Ectodermal cell (in vitro differentiated cells): ENCODE measurements at regions not wholly inside any gene's neighbourhood (a gene's known extent, or its start where the extent isn't known, plus 50 kb on each side); places are given as distances from the start of the nearest gene placed in this dataset.

Experiments used
- H3K27ac ChIP-seq: 2 replicates; pipeline ENCODE4 v1.7.0; 2013; ENCODE audit warnings: mild to moderate bottlenecking, low read depth, low read length; ENCODE audit not compliant: insufficient read depth, poor library complexity, severe bottlenecking
- H3K27me3 ChIP-seq: 2 replicates; pipeline ENCODE4 v1.7.0; 2013; ENCODE audit warnings: mild to moderate bottlenecking, low read length; ENCODE audit not compliant: insufficient read depth, control insufficient read depth, poor library complexity, severe bottlenecking
- H3K36me3 ChIP-seq: one replicate; pipeline ENCODE4 v1.7.0; 2013; ENCODE audit warnings: low read length; ENCODE audit not compliant: control insufficient read depth, insufficient read depth
- H3K4me1 ChIP-seq: one replicate; pipeline ENCODE4 v1.7.0; 2013; ENCODE audit warnings: low read length; ENCODE audit not compliant: control insufficient read depth, insufficient read depth
- H3K4me3 ChIP-seq: 2 replicates; pipeline ENCODE4 v1.7.0; 2013; ENCODE audit warnings: low read depth, low read length, control low read depth; ENCODE audit not compliant: insufficient read depth
- H3K9me3 ChIP-seq: 2 replicates; pipeline ENCODE4 v1.7.0; 2013; ENCODE audit warnings: mild to moderate bottlenecking, low read length, moderate library complexity; ENCODE audit not compliant: control insufficient read depth
- WGBS, 2 experiments: methylation state at CpG; one replicate each; pipeline ENCODE4 v1.1.7; 2013; ENCODE audit warnings: missing lambda C conversion rate in 2 of 2; 5-methylcytosine and 5-hydroxymethylcytosine counted together

- no peak overlapping the region for H3K4me3 ChIP-seq
- H3K36me3 ChIP-seq: no peaks in the 10 kb centered on the region
- 89% methylated on average over 1 of the region's 1 CpG for WGBS, 2 experiments
- H3K27me3 ChIP-seq: no peaks in the 10 kb centered on the region
- H3K27ac ChIP-seq: no peak overlapping the region
- no peaks in the 10 kb centered on the region for H3K4me1 ChIP-seq
- no peaks in the 10 kb centered on the region for H3K9me3 ChIP-seq
Observed at GRCh38 chr2:21515903-21516302, 392.1 kb downstream of the TDRD15 start.

GRCh38 chr2:21519412-21519811 lies 395.6 kb downstream of the TDRD15 start:
- H3K27ac ChIP-seq: no peak overlapping the region
- no peak overlapping the region for H3K4me3 ChIP-seq
- no peaks in the 10 kb centered on the region for H3K4me1 ChIP-seq
- 88 to 94% methylated on average over 1 of the region's 1 CpG for WGBS, 2 experiments
- H3K27me3 ChIP-seq: no peaks in the 10 kb centered on the region
- H3K9me3 ChIP-seq: no peaks in the 10 kb centered on the region
- no peaks in the 10 kb centered on the region for H3K36me3 ChIP-seq

GRCh38 chr2:21519821-21520220 lies 396.1 kb downstream of the TDRD15 start:
- no peaks in the 10 kb centered on the region for H3K27me3 ChIP-seq
- no peaks in the 10 kb centered on the region for H3K4me1 ChIP-seq
- WGBS, 2 experiments: 92 to 96% methylated on average over 4 of the region's 4 CpGs
- no peaks in the 10 kb centered on the region for H3K9me3 ChIP-seq
- no peaks in the 10 kb centered on the region for H3K36me3 ChIP-seq
- no peak overlapping the region for H3K4me3 ChIP-seq
- H3K27ac ChIP-seq: no peak overlapping the region

GRCh38 chr2:21535826-21536225 lies 412.1 kb downstream of the TDRD15 start:
- 71% methylated on average over 4 of the region's 4 CpGs for WGBS, 2 experiments
- Histone ChIP-seq H3K9me3 (no peaks in the 10 kb centered on the region), H3K4me1 (no peaks in the 10 kb centered on the region), H3K27me3 (no peaks in the 10 kb centered on the region), H3K4me3 (no peak overlapping the region), H3K36me3 (no peaks in the 10 kb centered on the region), H3K27ac (no peak overlapping the region)

- Histone ChIP-seq H3K9me3 (no peaks in the 10 kb centered on the region), H3K36me3 (no peaks in the 10 kb centered on the region), H3K27ac (no peak overlapping the region), H3K4me3 (no peak overlapping the region), H3K27me3 (no peaks in the 10 kb centered on the region), H3K4me1 (no peaks in the 10 kb centered on the region)
- WGBS, 2 experiments: 87 to 96% methylated on average over 2 of the region's 2 CpGs
Observed at GRCh38 chr2:21539685-21540084, 415.9 kb downstream of the TDRD15 start.

- Histone ChIP-seq H3K4me1 (no peaks in the 10 kb centered on the region), H3K27ac (no peak overlapping the region), H3K36me3 (no peaks in the 10 kb centered on the region), H3K9me3 (no peaks in the 10 kb centered on the region), H3K27me3 (no peaks in the 10 kb centered on the region), H3K4me3 (no peak overlapping the region)
- WGBS, 2 experiments: 91 to 100% methylated on average over 2 of the region's 2 CpGs
Observed at GRCh38 chr2:21543630-21544029, 419.9 kb downstream of the TDRD15 start.

- no peaks in the 10 kb centered on the region for H3K4me1 ChIP-seq
- 90 to 93% methylated on average over 2 to 3 of the region's 3 CpGs for WGBS, 2 experiments
- no peaks in the 10 kb centered on the region for H3K36me3 ChIP-seq
- no peak overlapping the region for H3K27ac ChIP-seq
- H3K27me3 ChIP-seq: no peaks in the 10 kb centered on the region
- H3K9me3 ChIP-seq: no peaks in the 10 kb centered on the region
- no peak overlapping the region for H3K4me3 ChIP-seq
Observed at GRCh38 chr2:21544392-21544791, 420.6 kb downstream of the TDRD15 start.

GRCh38 chr2:21552981-21553380 lies 429.2 kb downstream of the TDRD15 start:
- H3K4me3 ChIP-seq: no peak overlapping the region
- no peak overlapping the region for H3K27ac ChIP-seq
- H3K4me1 ChIP-seq: no peaks in the 10 kb centered on the region
- H3K9me3 ChIP-seq: no peaks in the 10 kb centered on the region
- no peaks in the 10 kb centered on the region for H3K36me3 ChIP-seq
- H3K27me3 ChIP-seq: no peaks in the 10 kb centered on the region

- Histone ChIP-seq H3K27ac (no peak overlapping the region), H3K36me3 (no peaks in the 10 kb centered on the region), H3K4me1 (no peaks in the 10 kb centered on the region), H3K4me3 (no peak overlapping the region), H3K9me3 (no peaks in the 10 kb centered on the region), H3K27me3 (no peaks in the 10 kb centered on the region)
- WGBS, 2 experiments: 94 to 98% methylated on average over 3 to 4 of the region's 4 CpGs
Observed at GRCh38 chr2:21559351-21559750, 435.6 kb downstream of the TDRD15 start.

GRCh38 chr2:21561965-21562364 lies 438.2 kb downstream of the TDRD15 start:
- no peaks in the 10 kb centered on the region for H3K27me3 ChIP-seq
- no peaks in the 10 kb centered on the region for H3K4me1 ChIP-seq
- no peak overlapping the region for H3K4me3 ChIP-seq
- H3K27ac ChIP-seq: no peak overlapping the region
- no CpG with 5 or more reads among the region's 1 CpG for WGBS, 2 experiments
- H3K9me3 ChIP-seq: no peaks in the 10 kb centered on the region
- H3K36me3 ChIP-seq: no peaks in the 10 kb centered on the region

- Histone ChIP-seq H3K27ac (no peak overlapping the region), H3K4me3 (no peak overlapping the region), H3K9me3 (no peaks in the 10 kb centered on the region), H3K27me3 (no peaks in the 10 kb centered on the region), H3K36me3 (no peaks in the 10 kb centered on the region), H3K4me1 (no peaks in the 10 kb centered on the region)
- 88 to 97% methylated on average over 5 of the region's 5 CpGs for WGBS, 2 experiments
Observed at GRCh38 chr2:21567395-21567794, 443.6 kb downstream of the TDRD15 start.
